Uterus (tissue), 2 donors: ENCODE measurements at regions not wholly inside any gene's neighbourhood (a gene's known extent, or its start where the extent isn't known, plus 50 kb on each side); places are given as distances from the start of the nearest gene placed in this dataset.

Experiments
- CTCF ChIP-seq, 4 experiments: fragments of 200-600 bp in 2 of 4; fragments of 450-650 bp in 2 of 4; sonication (generic) in 2 of 4; IDR thresholded peaks; one replicate each; pipeline ENCODE4 v1.5.1; 2016 to 2019; ENCODE audit warnings: antibody characterized with exemption in 4 of 4, mild to moderate bottlenecking in 2 of 4, moderate library complexity in 1 of 4
- POLR2A ChIP-seq, 2 donors: fragments of 450-650 bp; IDR thresholded peaks; one replicate each; pipeline ENCODE4 v1.6.1; 2016; ENCODE audit warnings: antibody characterized with exemption in 2 of 2, mild to moderate bottlenecking in 1 of 2, moderate library complexity in 1 of 2

- no peak for TF ChIP-seq CTCF (IDR thresholded peaks at IDR 0.05)
- TF ChIP-seq POLR2A (IDR thresholded peaks at IDR 0.05) = no peak
Measured at GRCh38 chr6:140107216-140107615, 732.8 kb upstream of the CITED2 start.
